AG20443 (cell line): ENCODE measurements at regions not wholly inside any gene's neighbourhood (a gene's known extent, or its start where the extent isn't known, plus 50 kb on each side); places are given as distances from the start of the nearest gene placed in this dataset.

ENCODE experiments used
- DNase-seq: peaks from one replicate; pipeline ENCODE4 v3.0.0; 2012; ENCODE audit warnings: low spot score, mixed read lengths

DNA sequence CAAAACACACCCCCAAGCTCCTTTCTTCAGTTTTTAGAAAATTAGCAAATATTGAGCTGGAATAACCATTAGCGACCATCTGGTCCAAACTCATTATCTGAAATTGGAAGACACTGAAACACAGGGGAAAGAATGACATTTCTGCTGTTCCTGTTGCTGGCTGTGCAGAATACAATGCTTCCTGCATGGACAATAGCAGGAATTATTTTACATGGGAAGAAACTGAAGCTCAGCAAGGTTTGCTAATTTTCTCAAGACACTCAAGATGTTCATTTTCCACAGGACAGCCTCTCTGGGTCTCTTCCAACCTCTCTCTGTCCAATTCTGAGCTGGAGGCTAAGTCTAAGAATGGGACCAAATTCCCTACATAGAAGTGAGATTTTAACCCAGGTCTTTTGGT, 81.9 kb upstream of the TNS3 start:
- no peak for DNase-seq

DNA sequence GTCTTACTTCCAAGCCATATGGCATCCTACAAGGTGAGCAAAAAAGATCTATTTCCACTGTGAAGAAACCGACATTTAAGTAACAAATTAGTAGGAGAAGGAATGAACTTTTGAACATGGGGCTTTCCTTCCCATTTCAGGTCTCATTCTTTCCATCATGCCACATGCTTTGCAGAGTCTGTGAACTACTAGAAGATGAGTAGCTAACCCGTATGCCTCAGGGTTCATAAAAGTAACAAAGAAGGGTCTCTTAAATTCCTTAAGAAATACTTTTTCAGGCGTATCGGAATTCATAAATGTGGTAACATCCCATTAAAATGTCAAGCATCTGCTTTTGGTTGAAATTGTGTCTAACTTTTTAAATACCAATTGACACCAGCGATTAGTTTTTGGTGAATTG, 81.3 kb upstream of the TNS3 start:
- no peak for DNase-seq

DNA sequence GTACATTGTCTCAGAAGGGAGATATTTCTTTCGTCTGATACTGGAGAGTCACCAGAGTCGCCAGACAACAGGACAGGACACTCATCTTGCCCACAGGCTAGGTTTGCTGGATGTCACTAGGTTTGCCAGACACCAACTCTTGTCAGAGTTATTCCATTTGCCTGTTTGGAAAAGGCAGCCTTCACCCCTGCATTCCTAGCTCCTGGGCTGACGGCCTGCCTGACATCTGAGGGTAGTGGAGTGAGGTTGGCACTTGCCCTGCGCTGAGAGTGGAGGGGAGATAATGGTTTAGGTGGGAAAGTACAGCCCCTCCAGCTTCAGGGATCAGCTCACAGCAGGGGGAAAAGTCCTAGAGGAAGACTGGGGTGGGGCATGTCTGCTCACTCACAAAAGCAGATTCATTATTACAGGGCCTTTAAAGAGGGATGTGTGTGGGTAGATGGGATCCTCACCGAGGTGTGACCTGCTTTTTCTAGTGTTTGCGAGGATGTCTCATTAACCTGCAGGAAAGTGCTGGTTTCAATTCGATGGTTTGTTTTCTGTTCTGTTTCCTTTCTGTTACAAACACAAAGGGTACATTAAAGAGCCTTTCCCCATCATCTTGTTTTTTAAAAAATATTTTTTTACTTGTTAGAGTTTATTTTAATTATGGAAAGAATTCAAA, 79.3 kb upstream of the TNS3 start:
- DNase-seq = no peak

DNA sequence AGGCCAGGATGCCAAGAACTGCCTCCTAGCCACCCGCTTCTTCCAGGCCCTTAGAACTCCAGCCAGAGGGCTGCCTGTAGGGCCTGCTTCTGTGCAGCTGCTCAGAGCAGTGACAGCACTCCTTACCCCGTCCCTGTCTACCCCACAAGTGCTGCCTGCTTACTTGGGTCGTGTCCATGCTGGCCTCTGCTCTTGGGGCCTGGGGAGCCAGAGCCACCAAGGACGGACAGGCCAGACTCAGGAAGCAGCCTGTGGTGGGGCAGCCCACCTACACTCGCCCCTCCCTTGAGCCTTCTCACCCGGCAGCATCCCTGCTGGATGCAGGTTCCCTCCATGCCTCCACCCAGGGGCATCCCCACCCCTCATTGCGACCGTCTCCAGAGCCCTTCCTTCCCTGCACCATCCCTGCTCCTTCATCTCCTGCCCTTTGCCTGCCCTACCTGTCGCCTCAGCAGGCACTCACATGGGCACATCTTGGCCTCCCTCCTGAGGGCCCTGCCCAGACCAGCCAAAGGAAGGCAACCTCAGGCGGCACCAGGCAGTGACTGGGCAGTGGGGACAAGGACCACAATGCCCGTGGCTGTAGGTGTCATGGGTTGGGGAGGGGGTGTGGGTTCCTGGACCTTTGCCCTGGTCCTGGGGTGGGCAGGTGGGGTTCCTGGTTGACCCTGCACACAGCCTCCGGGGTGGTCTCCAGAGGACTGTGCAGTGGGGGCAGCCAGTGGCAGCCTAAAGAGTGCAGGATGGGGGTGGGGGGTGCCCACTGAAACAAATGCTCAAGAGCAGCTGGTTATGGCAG, 78.0 kb upstream of the TNS3 start:
- no peak for DNase-seq

DNA sequence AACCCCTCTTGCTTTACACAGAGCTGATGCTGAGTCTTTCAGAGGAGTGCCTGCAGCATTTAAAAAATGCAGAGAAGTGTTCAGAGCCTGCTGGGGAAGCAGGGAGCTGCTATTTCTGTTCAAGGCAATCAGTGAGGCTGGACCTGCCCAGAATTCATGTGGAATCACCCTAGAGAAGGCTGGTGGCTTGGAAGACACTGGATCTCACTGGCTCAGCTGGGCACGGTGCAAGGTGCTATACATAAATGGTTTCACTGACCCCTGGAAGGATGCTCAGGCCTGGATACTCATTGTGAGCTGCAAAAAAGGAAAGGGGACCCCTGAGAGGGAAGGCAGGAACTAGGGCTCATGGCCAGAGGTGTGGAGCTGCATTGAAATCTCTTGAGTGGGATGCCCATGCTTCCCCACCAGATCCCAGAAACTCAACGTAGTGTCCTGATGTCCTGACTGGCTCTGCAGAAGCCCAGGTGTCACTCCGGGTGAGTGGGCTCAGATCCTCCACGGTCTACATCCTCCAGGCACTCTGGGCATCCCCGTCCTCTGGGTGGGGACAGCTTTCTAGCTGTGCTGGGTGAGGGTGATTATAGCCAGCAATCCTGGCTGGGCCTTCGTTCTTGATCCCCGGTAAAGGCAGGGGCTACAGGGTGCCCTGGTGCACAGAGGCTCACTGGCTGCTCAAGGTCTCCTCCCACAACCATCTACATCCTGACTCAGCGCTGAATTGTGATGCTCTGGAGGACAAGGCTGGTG, 77.2 kb upstream of the TNS3 start:
- DNase-seq = no peak

DNA sequence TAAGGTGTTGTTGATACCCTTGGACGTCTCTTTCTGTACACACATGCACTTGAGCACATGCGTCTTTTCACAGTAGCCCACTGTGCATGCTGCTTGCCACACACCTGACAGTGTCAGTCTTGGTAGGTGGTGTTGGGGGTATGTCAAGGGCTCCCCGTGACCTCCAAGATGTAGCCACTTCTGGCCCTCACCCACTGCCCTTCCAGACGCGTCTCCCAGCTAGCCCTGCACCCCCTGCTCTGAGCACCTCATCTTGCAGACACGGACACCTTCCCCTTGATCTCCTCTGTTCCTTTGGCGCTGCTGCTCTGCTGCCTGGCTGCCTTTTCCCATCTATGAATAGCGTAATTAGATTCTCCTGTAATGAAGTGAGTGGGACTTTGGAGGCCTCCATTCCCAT, 75.2 kb upstream of the TNS3 start:
- DNase-seq = no peak

DNA sequence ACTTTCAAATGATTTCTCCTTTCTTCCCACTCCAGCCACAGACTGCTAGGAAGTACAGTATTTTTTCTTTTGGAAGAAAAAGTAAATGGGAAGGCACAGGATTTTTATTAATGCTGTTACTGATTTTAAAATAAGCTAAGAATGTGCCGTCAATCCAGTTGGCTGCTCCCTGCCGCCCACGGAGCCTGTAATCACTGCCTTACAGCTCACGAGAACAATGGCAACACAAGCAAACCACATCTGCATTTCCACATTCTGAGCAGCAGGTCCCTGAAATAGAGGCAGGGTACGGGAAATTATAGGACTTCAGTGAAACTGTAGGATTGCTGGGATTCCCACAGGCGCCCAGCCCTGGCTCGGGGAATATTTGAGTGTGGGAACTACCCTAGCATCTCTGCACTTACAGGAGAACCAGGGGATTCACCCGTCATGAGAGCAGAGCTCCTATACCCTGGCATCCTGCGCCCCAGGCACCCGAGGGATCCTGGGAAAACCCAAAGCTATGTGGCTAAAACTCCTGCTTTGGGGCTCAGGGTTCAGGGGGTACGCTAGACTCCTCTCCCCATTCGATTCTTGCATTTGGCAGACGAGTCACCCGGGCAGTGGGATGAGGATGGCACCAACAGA, 72.9 kb upstream of the TNS3 start:
- DNase-seq = peak; percentile 43

DNA sequence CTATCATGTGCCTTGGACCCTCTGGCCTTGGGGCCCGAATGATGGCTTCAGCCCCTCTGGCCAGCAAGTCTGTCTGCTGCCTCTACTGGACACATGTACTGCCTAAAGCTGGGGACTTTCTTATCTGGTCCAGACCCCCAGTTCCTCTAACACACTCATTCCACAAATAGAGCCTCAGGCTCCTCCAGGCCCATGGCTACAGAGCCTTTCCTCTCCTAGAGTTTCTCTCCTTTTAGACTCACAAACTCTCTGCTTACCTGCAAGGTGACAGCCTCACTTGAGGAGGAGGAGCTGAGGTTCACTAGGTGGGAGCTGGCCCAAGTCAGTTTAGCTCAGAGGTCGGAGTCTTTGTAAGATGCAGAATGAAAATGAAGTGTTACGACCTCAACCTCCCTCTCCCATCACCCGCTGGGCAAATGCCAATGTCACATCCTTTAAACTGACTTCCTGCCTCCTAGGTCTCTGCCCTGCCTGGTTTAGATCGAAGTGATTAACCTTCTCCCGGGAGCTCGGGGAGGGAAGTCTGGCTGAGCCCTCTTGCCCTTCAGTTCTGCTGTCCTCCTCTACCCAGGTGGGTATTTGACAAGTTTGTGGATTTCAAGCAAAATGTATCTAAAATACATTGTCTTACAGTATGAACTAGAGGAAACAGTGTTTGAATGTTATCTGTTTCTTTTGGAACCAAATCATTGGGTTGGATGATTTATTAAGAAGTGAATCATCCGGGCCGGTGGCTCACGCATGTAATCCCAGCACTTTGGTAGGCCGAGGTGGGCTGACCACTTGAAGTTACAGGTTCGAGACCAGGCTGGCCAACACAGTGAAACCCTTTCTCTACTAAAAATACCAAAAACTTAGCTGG, 71.9 kb upstream of the TNS3 start:
- no peak for DNase-seq

DNA sequence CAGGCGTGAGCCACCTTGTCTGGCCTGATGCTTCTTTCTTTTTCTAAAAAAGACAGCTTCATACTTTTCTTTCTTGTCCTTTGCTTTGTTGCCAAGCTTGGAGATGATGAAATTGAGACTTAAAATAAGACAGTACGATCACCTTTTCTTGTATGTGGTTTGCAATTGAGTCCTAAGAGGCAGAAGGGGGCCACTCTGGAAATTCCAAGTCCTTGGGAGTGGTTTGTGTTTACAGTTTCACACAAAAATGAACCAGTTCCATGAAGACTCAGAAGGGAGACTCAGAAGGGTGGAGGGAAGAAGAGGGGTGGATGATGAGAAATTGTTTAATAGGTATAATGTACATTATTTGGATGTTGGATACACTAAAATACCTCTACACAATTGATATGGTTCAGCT, 70.7 kb upstream of the TNS3 start:
- DNase-seq = no peak

DNA sequence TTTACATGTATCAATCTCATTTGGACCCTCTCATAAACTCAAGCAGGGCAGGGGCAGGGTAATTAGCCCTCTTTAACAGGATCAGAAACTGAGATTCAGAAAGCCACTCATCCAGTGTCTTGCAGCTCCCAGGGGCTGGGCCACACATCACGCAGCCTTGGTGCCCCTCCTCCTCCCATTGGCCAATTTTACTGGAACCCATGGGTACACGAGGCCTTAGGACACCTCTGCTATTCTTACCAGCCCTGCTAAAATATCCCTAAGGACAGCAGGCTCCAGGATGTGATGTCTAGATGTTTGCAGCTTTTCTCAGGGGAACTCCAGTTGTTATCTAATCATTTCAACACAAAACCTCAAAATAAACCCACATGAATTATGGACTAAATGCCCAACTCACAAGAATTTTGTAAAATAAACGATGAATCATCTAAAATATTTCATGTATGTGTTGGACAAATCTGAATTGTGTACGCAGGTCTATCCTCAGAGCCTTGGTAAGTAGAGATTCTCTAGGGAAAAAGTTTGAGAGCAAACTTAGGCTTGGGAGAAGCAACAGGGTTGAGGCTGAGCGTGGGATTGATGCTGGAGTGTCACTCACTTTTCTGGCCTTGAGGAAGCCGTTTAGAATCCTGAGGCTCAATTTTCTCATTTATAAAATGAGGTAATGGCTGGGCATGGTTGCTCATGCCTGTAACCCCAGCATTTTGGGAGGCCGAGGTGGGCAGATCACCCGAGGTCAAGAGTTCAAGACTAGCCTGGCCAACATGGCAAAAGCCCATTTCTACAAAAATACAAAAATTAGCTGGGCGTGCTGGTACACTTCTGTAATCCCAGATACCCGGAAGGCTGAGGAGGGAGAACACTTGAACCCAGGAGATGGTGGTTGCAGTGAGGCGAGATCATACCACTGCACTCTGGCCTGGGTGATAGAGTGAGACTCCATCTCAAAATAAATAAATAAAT, 69.7 kb upstream of the TNS3 start:
- peak; percentile 80 for DNase-seq

DNA sequence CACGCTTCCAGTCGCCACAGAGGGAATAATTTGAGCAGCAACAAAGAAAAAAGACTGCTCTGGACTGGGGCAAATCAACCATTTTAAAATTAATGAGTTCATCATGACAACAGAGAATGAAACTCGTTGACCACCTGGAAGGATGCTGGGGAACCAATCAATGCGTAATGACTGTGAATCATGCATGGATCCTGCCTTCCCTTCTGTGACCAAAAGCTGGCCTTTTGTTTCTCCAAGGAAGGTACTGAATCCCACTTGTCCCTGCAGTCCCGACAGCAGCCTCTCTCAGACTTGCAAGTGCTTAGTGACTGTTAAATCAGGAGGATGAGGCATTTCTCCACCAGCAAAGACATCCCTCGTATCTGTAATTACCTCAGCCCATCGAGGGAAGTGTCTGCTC, 68.0 kb upstream of the TNS3 start:
- DNase-seq = no peak

DNA sequence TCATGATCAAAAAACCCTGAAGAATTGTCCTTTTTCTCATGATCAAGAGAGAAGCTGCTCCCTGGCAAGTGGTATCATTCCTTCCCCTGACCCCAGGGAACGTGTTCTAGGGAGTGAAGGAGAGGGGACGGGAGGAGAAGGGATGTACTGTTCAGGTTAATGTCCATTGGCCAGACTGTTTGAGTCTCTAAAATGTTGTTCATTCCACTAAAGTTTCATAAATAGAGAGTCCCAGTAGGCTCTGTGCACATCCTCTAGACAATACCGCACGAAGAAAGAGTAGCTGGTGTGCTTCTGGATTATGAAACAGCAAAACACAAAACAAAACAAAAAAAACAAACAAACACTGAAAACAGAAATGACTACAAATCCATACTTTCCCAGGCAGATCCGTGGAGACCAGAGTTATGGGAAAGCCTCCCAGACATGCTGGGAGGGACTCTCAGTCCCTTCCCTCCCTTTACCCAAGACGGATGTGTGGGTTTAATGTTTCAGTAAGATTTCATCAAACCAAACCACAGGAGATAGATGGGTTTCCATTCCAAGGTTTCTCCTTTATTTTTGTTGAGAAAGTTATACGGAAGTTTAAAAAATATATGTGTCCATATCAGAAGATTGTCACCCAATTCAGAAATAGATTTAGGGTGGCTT, 66.5 kb upstream of the TNS3 start:
- no peak for DNase-seq

DNA sequence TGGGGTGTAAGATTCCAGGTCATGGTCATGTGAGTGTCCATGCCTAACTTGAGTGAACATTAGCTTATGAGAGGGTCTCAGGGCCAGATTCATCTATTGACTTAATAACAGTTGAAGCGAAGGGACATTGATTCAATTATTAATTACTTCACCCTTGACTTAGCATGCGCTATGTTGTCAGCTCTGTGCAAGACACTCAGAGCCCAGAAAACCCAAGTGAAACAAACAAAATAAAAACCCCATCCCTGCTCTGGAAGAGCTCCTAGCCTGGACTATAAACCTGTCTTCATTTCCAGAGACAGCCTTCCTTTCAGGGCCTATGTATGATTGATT, 66.0 kb upstream of the TNS3 start:
- DNase-seq = no peak

DNA sequence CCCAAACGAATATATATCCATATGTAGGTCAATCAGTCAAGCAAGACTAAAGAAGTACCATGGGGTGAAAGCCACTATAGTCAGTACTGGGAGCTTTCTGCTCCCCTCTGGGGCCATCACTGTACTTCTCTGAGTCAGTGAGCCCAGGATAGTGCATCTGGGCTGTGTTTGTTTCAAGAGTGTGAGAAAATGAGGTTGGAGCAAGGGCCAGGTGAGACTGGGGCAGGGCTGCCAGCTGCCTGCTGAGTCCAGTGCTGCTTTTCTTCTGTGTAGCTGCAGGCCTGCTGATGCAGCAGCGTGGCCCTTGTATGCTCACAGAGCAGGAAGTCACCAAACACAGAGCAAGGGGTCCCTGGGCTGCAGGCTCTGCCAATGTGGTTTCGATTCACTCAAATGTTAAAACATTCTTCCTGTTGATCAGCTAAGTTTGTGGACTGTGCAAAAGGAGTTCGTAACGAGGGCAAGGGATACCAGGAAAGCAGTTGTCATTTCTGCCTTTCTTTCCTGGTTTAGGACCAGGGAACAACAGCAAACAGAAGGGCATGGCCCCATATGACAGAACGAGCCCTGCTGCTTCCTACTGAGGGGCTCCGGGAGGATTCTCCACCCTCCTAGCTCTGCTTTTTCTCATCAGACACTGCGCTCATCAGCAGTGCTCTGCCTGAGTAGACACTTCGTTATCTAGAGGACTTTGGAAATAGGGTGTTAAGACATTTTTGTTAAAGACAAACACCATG, 65.4 kb upstream of the TNS3 start:
- DNase-seq = no peak

DNA sequence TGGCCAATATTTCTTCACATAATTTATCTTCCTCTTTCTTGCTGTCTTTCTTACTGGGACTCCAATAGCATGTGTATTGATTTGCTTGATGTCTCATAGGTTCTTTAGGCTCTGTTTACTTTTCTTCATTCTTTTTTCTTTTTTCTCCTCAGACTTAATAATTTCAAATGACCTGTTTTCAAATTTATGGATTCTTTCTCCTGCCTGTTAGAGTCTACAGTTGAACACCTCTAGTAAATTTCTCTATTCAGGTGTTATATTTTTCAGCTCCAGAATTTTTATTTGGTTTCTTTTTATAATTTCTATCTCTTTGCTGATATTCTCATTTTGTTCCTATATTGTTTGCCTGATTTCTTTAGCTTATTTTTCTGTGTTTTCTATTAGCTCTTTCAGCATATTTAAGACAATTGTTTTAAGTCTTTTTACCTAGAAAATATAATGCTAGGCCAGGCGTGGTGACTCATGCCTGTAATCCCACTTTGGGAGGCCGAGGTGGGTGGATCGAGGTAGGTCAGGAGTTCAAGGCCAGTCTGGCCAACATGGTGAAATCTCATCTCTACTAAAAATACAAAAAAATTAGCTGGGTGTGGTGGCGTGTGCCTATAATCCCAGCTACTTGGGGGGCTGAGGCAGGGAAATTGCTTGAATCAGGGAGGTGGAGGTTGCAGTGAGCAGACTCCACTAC, 61.9 kb upstream of the TNS3 start:
- DNase-seq = no peak

DNA sequence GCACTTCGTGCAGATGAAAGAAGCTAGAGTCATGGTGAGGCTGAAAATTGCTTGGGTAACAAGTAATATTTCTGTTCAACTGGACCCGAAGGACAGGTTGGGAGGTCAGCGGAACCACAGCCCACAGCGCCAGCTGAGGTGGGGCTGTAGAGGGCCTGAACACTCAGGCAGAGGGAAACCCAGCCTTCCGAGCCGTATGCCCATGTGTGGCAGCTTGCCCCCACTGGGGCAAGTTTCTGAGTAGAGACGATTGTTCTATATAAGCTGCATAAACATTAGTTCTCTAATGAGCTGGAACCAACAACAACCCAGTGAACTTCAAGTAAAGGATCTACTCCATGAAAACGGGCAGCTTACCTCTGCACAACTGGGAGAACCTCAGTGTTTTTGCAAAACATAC, 58.4 kb upstream of the TNS3 start:
- no peak for DNase-seq

DNA sequence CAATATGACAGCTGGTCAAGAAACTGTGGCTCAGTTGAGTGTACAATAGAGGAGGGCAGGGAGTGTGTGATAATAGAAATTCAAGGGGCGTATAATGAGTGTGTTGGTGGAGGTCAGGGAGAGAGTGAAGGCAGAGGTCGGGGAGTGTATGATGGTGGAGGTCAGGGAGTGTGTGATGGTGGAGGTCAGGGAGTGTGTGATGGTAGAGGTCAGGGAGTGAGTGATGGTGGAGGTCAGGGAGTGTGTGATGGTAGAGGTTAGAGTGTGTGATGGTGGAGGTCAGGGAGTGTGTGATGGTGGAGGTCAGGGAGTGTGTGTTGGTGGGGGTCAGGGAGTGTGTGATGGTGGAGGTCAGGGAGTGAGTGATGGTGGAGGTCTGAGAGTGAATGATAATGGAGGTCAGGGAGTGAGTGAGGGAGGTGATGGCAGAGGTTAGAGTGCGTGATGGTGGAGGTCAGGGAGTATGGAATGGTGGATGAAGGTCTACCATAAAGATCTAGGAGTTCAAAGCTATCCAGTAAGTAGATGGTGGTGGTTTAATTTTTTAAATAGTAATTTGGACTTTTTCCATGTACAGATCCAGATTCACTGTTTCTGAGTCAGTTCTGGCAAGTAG, 57.7 kb upstream of the TNS3 start:
- DNase-seq = no peak

DNA sequence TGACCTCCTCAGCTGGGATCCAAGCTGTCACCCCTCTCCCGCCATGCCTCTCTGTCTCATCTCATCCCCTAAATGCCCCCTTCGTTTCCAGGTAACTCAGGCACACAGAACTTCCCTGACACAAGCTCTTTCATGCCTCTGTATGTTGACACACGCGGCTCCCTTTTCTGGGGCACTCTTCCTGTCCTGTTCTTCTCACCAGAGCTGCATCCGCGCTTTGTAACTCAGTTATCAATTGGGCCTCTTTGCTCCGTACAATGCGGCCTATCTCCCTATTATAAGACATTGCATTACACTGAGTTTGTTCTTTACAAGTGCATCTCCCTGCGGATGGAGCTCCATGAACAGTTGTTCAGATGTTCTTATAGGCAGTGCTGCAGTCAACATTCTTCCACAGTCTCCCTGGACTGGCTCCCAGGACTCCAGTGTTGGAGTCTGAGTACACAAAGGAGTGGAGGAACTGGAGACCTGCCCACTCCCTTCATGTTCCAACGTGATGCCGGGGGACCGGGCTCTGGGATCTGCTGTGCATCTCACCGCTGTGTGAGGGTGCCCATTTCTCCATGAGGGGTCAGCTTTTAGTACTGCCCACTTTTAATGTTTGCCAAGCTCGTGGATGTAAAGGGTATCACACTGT, 56.9 kb upstream of the TNS3 start:
- DNase-seq = no peak
